ENCODE measurements at regions not wholly inside any gene's neighbourhood (a gene's known extent, or its start where the extent isn't known, plus 50 kb on each side); places are given as distances from the start of the nearest gene placed in this dataset.
"Not testable (repeated sequence)": the region's sequence is repeated elsewhere in the genome, so short reads cannot be mapped to it uniquely, and the experiment has no call there.

DNA sequence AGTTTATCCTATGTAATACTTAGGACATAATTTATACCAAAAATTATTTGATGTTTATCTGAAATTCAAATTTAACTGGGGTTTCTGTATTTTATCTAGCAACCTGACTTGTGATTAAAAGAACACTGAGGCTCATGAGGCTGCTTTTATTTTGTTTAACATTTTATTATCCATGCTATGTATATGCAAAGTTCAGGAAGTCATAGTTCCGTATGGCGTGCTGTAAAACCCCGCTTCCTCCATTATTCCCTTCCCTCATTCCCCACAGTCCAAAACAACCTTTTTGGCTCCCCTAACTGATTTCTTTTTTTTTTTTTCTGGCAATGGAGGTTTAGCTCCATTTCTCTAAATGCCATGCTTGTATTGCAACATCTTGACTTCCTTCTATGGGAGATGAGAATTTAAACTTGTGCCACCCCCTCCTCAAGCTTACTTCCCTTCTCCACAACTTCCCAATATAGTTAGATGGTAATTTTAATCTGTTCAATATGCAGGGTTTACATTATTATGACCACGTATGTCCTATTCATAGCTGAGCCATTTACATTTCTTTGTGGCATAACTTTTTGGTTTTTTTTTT lies 138.0 kb upstream of the DNAH14 start:
- no peak for DNase-seq

DNA sequence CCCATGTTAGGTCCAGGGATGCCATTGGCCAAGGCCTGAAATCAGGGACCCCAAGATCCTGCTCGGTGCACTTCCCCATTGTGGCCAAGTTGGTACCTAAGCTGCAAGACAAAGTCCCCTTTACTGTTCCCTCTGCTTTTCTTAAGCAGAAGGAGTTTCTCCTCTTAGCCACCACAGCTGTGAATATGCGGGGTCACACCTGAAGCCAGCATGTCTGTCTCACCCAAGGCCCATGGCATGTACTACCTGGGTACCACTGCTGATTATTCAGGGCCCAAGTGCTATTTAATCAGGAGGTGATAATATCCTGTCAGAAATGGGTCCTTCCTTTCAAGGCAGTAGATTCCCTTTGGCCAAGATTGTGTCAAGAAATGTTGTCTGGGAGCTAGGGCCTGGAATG lies 133.9 kb upstream of the DNAH14 start:
- no peak for DNase-seq

DNA sequence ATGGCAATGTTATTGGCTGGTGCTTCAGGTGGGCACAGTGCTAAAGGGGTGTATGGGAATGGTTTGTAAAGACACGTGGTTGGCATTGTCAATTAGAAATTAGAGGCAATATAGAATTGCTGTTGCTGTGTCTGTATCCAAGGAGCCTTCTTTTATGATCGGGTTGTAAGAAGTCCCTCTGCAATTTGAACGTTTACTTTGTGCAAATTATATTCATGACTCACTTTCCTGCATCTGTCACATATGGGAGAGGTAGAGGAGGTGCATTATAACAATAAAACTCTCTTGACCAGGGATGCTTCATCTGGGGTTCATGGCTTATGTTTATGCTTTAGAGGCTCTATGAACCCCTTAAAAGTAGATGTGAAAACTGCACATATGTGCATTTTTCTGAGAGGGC lies 130.4 kb upstream of the DNAH14 start:
- no peak for DNase-seq

DNA sequence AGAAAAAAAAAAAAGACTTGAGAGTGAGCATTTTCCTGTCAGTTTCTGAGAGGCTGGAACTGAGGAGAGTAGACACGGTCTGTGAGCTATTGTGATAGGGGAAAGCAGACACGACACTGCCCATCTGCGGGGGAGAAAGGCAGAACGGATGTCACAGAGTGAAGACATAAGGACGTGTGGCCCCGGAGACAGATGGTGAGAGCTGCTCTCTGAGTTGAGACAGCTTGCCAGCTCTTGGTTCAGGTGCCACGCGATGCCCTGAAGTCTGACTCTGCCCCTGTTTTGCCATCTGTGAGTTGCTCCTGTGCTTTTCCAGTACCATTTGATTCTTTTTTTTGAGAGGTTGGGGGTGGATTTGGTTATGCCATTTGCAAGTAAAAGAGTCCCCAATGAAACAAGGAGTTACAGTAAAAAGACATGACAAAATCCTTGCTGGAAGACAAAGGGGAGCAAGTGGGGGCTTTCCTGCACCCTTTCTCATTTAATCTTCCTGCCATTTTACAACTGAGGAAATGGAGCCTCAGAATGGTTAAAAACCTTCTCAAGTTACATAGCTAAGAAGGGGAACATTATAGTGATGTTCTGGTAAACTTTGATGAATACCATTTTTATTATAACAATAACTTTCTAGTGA lies 128.9 kb upstream of the DNAH14 start:
- DNase-seq = no peak

DNA sequence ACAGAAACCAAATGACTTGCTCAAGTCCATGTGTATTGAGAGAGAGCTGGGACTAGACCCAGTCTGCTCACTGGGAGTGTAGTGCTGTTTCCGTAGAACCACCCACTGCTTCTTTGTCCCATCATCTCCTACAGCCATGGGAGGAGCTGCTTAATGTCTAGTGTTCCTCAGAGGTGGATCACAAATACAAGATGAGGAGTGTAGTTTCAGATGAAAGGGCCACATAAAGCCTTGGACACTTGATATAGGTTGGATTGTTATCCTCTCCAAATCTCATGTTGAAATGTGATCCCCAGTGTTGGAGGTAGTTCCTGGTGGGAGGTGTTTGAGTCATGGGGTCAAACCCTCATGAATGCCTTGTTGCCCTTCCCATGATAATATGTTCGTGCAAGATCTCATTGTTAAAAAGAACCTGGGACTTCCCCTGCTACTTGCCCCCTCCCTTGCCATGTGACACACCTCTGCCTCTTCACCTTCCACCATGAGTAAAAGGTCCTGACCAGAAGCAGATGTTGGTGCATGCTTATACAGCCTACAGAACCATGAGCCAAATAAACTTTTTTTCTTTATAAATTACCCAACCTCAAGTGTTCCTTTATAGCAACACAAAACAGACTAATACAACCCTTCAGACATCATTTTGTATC lies 127.5 kb upstream of the DNAH14 start:
- no peak for DNase-seq

DNA sequence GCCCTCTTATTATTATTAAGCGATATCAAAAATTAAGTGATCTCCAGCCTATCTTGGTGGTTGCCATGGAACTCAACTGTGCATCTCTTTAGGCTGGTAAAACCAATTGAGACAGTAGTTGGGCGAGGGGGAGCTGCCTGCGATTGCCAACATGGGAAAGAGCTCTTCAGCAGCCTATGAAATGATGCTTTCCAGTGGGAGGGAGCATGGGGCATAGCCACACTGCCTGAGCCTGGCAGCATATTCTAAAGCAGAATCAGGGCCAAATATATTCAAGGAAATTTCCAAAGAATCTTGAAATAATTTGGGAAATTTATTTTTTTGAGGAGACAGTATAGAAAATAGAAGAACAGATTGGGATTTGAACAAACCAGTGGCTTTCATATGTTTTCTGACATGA lies 126.9 kb upstream of the DNAH14 start:
- no peak for DNase-seq

DNA sequence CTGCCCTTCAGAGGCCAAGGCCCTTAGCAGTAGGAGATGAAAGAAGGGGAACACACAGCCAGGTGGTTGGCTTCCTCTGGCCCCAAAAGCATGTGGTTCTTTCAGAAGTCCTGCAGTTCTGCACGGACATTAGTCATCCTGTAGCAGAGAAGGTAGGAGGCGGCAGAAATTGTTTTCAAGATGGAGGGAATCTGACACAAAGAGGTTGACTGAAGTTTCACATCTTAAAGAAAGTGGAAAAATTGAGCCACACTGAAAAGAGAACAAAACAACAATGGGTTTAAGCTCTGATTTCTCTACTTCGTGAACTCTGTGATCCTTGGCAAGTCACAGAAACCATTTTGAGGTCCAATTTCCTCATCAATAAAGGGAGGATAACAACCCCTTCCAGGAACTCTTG lies 125.3 kb upstream of the DNAH14 start:
- no peak for DNase-seq

DNA sequence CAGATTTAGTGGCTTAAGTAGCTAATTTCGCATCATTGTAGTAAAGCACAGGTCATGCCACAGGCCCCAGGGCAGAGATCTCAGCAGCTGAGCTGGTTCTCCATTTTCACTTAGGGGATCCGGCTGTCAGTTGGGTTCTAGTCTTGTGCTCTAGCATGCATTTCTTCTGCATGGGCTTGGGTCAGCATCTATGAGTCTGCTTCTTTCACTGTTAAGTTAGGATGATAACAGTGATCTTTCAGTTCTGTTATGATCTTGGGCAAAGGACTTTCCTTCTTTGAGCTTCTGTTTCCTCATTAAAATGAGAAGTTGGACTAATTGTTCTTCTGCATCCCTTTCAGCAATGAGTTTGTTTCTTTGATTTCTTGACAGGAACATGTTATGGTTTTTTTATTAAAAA lies 123.6 kb upstream of the DNAH14 start:
- no peak for DNase-seq

DNA sequence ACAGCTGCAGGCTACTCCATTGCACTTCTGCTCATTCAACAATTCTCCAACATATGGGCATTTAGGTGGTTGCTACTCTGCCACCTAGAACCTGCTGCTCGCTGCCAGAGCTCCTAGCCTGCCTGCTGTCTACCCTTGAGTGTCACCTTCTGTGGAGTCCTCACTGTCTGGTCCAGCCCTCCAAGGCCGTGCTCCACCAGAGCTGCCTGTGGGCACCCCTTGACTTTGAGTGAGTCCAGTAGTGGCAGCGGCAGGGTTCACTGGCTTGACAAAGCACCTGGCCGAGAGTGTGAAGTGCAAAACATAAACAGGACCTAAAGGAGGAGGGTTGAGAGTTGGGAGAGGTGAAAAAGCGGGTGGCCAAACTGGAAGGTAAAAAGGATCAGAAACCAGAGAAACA lies 120.3 kb upstream of the DNAH14 start:
- DNase-seq = no peak

DNA sequence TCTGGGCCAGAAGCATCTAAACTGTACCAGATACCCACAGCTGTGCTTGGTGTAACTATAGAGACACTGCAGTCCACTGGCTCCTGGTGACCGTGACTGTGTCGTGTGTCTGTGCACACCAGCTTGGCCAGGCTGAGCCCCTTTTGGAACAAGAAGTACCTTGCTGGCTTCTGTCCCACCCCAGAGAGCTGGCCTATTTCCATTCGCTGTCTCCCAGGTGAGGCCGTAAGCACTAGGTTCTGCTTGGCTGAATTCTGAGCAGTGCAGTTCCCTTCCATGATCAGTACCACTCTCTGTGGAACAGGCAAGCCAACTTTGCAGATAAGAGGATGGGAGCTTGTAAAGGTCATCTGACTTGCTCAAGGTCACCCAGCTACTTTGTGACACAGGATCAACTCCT lies 119.9 kb upstream of the DNAH14 start:
- DNase-seq = no peak

DNA sequence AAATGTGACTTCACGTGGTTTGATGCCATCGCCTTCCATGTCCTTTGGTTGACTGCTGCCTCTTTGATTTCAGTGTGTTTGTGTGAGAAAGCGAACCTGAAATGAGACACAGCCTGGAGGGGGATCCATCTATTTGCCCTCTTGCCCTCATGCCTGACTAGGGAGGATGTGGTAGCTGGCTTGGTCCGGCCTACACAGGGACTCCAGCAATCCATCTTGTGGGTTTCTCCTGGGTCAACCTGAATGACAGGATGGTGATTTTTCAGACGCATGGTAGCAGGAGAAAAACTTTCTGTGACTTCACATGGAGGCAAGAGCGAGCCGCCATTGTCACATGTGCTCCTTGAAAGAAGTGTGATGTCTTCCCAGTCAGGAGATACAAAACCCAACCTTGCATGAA lies 117.9 kb upstream of the DNAH14 start:
- DNase-seq = no peak

DNA sequence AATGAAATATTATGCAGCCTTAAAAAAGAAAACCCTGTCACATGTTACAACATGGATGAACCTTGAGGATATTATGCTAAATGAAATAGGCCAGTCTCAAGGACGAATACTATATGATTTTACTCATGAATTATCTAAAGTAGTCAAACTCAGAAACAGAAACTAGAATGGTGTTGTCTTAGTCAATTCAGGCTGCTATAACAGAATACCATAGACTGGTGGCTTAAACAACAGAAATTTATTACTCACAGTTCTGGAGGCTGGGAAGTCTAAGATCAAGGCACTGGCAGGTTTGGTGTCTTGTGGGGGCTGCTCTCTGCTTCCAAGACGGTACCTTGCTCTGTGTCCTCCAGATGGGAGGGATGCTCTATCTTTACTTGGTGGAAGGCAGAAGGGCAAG lies 113.8 kb upstream of the DNAH14 start:
- no peak for DNase-seq

DNA sequence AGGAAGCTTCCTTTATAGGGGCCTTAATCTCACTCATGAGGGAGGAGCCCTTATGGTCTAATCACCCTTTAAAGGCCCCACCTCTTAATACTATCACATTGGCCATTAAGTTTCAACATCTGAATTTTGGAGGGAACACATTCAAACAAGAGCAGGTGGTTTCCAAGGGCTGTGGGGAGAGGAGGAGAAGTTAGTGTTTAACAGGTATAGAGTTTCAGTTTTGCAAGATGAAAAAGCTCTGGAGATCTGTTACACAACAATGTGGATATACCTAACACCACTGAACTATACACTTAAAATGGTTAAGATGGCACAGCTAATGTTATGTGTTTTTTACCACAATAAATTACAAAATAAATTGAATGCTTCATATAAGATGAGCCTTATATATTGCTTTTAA lies 113.4 kb upstream of the DNAH14 start:
- DNase-seq = no peak

DNA sequence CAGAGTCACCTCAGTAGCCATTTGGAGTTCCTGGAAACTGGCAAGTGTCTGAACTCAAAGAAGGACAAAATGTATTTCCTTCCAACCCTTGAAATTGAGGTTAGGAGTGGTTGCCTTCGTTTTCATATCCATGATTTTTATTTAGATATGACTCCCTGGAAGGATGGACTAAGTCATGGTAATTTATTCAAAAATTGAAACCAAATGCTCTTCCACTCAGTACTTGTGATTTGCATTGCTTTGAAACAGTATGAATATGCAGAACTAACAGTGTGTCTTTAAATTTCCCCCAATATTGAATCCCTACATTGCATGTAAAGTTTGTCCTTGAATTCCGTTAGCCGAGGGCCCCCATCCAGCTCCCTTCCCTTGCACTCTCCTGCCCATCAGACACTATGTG lies 112.1 kb upstream of the DNAH14 start:
- DNase-seq = no peak

DNA sequence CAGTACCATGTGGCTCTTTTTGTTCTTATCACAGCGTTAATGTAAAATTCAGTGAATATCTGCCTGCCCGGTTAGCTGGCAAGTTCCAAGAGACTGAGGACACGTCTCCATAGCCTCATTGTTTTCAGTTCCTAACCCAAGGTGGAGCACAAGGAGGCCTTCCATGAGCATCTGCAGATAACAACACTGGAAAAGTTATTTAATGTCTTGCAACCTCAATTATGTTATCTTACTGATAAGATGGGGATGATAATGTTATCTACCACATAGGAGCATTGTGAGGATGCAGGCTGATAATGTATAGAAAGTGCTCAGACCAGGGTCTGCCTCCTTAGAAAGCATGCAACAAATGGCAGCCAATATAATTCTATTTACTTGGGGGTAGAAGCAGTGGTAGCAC lies 109.6 kb upstream of the DNAH14 start:
- no peak for DNase-seq

DNA sequence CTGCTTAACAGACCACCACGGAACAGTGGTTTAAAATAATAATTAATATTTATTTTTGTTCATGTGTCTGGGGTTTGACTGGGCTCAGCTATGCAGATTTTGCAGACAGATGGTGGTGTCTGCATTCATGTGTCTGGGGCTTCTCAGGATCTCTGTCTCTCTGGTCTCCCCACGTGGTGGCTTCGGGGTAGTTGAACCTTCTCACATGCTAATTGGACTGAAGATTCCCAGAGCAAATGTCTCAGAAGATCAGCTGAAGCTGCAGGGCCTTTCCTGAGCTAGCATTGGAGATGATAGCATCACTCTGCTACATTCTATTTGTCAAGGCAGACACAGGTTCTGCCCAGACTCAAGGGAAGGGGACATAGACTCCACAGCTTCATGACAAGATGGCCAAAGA lies 109.1 kb upstream of the DNAH14 start:
- no peak for DNase-seq

DNA sequence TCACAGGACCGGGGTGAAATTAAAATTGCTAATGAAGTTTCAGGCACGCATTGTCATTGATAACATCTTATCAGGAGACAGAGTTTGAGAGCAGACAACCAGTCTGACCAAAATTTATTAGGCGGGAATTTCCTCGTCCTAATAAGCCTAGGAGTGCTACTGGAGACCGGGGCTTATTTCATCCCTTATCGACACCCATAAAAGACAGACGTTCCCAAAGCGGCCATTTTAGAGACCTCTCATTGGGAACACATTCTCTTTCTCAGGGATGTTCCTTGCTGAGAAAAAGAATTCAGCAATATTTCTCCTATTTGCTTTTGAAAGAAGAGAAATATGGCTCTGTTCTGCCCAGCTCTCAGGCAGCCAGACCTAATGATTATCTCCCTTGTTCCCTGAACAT lies 107.7 kb upstream of the DNAH14 start:
- not testable (repeated sequence) for DNase-seq

DNA sequence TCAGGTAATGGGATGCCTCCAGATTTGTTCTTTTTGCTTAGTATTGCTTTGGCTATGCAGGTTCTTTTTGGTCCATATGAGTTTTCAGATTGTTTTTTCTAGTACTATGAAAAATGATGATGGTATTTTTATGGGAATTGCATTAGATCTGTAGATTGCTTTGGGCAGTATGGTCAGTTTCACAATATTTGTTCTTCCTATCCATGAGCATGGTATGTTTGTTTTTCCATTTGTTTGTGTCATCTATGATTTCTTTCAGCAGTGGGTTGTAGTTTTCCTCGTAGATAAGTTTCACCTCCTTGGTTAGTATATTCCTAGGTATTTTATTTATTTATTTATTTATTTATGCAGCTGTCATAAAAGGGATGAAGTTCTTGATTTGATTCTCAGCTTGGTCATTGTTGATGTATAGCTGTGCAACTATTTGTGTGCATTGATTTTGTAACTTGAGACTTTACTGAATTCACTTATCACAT lies 103.9 kb upstream of the DNAH14 start:
- DNase-seq = no peak

DNA sequence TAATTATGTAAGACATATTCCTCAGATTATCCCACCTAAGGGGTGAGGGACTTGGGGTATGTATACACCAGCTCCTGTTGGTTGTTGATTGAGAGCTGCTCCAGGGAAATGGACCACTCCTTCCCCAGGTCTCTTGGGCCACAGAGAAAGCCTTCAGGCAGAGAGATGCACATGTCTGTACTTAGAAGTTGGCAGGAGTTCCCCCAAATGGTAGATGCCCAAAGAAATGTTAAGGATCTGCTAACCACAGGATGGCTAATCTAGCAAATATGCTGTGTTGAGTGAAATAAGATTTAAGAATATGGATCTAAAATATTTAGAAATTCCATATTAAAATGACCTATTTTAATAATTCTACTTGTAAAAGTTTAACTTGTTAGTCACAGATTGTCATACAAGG lies 100.8 kb upstream of the DNAH14 start:
- DNase-seq = peak; percentile 46

DNA sequence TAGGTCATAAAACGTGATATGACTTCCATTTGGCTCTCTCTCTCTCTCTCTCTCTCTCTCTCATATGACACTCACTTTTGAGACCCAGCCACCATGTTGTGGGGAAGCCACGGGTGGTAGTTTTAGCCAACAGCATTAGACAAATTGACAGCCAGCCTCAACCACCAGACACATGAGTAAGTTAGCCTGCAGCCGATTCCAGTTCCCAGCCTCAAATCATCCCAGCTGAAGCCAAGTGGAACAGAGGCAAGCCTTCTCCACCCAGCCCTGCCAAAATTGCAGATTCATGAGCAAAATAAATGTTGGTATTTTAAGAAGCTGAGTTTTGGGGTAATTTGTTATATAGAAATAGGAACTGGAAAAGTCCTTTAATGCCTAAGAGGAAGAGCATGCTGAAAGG lies 98.0 kb upstream of the DNAH14 start:
- no peak for DNase-seq

DNA sequence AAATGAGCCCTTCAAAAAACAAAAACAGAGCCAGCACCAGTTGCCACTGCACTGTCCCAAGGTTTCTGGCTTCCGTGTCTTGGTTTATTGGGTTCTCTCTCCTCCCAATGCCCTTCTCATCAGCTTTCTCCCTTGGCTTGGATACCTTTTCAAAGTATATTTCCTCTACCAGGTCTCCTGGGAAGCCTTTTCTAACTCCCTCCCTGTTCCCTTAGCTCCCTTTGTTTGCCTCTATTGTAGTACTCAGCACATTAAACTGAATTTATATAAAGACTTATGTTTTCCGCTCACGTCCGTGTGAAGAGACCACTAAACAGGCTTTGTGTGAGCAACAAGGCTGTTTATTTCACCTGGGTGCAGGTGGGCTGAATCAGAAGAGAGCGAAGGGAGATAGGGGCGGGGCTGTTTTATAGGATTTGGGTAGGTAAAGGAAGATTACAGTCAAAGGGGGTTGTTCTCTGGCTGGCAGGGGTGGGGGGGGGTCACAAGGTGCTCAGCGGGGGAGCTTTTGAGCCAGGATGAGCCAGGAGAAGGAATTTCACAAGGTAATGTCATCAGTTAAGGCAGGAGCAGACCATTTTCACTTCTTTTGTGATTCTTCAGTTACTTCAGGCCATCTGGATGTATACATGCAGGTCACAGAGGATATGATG lies 89.7 kb upstream of the DNAH14 start:
- DNase-seq = not testable (repeated sequence)

DNA sequence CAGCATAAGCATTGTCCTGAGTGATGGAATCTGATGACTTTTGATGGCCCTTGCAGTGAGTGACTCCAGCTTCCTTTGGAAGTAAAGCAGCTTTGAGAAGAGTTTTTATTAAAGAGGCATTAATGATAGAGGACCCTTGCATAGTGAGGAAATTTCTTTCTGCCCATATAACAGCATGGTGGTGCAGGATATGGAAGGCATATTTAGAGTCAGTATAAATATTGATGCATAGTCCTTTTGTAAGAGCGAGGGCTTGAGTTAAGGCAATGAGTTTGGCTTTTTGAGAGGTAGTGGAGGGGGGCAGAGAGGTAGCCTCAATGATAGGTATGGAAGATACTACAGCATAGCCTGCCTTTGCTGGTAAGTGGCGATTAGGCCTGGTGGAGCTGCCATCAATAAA lies 87.7 kb upstream of the DNAH14 start:
- not testable (repeated sequence) for DNase-seq

DNA sequence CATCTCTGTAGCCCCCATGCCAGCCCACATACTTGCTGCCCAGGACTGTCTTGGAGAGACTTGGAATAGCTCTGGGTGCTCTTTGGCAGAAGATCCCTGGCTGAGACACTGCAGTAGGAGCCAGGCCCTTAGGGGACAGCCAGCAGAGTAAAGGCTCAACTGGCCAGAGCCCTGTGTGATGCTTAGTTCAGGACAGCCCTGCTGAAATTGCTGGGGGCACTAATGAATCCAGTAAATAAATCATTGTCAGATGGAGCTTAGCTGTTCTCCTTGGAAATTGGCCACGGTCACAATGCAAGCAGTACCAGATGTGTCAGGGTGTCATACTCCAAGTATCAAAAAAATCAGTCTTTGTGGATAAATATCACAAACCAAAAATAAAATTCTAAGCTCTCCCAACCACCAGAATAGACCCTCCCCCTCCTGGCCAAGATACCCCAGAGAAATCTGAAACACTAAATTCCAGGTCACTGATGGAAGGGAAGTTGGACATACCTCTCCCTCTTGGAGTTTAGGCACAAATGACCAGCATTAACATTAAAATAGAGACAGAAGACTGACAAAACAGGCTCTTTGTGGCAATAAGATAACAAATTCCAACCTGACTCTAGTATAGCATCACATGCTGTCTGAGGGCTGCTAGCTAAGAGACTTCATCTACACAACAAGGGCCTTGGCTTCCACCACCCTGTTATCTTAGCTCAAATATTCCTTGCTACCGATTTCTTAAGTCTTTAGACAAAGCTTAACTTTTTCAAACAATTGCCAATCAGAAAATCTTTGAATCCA lies 83.2 kb upstream of the DNAH14 start:
- DNase-seq = no peak

Measured in fibroblast of skin of right biceps (primary cell).